ENCODE measurements at regions not wholly inside any gene's neighbourhood (a gene's known extent, or its start where the extent isn't known, plus 50 kb on each side); places are given as distances from the start of the nearest gene placed in this dataset.

GRCh38 chr3:194256040-194256945 lies 94.8 kb downstream of the CPN2 start:
- H3K4me3 Mint-ChIP-seq (ENCODE audit: unreplicated experiment), result no peak overlapping the region
- H3K27me3 Mint-ChIP-seq (ENCODE audit: unreplicated experiment), result peaks cover 5% of the 10 kb centered on the region
- no peak for DNase-seq
- TF ChIP-seq CTCF (IDR thresholded peaks at IDR 0.05; ENCODE audit: partially characterized antibody, unreplicated experiment), result no peak
- H3K27ac Mint-ChIP-seq (ENCODE audit: unreplicated experiment), result peak overlapping the region; percentile 1
- peaks cover 12% of the 10 kb centered on the region for H3K36me3 Mint-ChIP-seq (ENCODE audit: unreplicated experiment)
- H3K4me1 Mint-ChIP-seq (ENCODE audit: low read depth, unreplicated experiment), result peaks cover 7% of the 10 kb centered on the region
- H3K9me3 Mint-ChIP-seq (ENCODE audit: unreplicated experiment), result peaks cover 2% of the 10 kb centered on the region

GRCh38 chr3:194257151-194257621 lies 93.9 kb downstream of the CPN2 start:
- peaks cover 12% of the 10 kb centered on the region for H3K36me3 Mint-ChIP-seq (ENCODE audit: unreplicated experiment)
- H3K27ac Mint-ChIP-seq (ENCODE audit: unreplicated experiment), result no peak overlapping the region
- no peak overlapping the region for H3K4me3 Mint-ChIP-seq (ENCODE audit: unreplicated experiment)
- H3K9me3 Mint-ChIP-seq (ENCODE audit: unreplicated experiment), result peaks cover 2% of the 10 kb centered on the region
- H3K27me3 Mint-ChIP-seq (ENCODE audit: unreplicated experiment), result peaks cover 2% of the 10 kb centered on the region
- no peak for TF ChIP-seq CTCF (IDR thresholded peaks at IDR 0.05; ENCODE audit: partially characterized antibody, unreplicated experiment)
- H3K4me1 Mint-ChIP-seq (ENCODE audit: low read depth, unreplicated experiment), result peaks cover 7% of the 10 kb centered on the region
- DNase-seq, result no peak

- Mint-ChIP-seq H3K4me1 (ENCODE audit: low read depth, unreplicated experiment) (peaks cover 7% of the 10 kb centered on the region), H3K4me3 (ENCODE audit: unreplicated experiment) (no peak overlapping the region), H3K27me3 (ENCODE audit: unreplicated experiment) (no peaks in the 10 kb centered on the region), H3K27ac (ENCODE audit: unreplicated experiment) (no peak overlapping the region), H3K36me3 (ENCODE audit: unreplicated experiment) (peaks cover 8% of the 10 kb centered on the region), H3K9me3 (ENCODE audit: unreplicated experiment) (peaks cover 2% of the 10 kb centered on the region)
- DNase-seq, result no peak
- TF ChIP-seq CTCF (IDR thresholded peaks at IDR 0.05; ENCODE audit: partially characterized antibody, unreplicated experiment), result no peak
Measured at GRCh38 chr3:194257916-194258668, 93.0 kb downstream of the CPN2 start.

- H3K4me3 Mint-ChIP-seq (ENCODE audit: unreplicated experiment), result no peak overlapping the region
- H3K27me3 Mint-ChIP-seq (ENCODE audit: unreplicated experiment), result no peaks in the 10 kb centered on the region
- TF ChIP-seq CTCF (IDR thresholded peaks at IDR 0.05; ENCODE audit: partially characterized antibody, unreplicated experiment), result no peak
- H3K4me1 Mint-ChIP-seq (ENCODE audit: low read depth, unreplicated experiment), result peaks cover 11% of the 10 kb centered on the region
- H3K27ac Mint-ChIP-seq (ENCODE audit: unreplicated experiment), result no peak overlapping the region
- peaks cover 8% of the 10 kb centered on the region for H3K36me3 Mint-ChIP-seq (ENCODE audit: unreplicated experiment)
- H3K9me3 Mint-ChIP-seq (ENCODE audit: unreplicated experiment), result peaks cover 6% of the 10 kb centered on the region
- DNase-seq, result no peak
Measured at GRCh38 chr3:194259982-194260766, 91.0 kb downstream of the CPN2 start.

Measured in glutamatergic neuron (in vitro differentiated cells).